Fibroblast of peridontal ligament (primary cell): ENCODE measurements at regions not wholly inside any gene's neighbourhood (a gene's known extent, or its start where the extent isn't known, plus 50 kb on each side); places are given as distances from the start of the nearest gene placed in this dataset.
"Not testable (repeated sequence)": the region's sequence is repeated elsewhere in the genome, so short reads cannot be mapped to it uniquely, and the experiment has no call there.

Experiments
- DNase-seq: peaks from one replicate; pipeline ENCODE4 v3.0.0-alpha.2; 2010; ENCODE audit errors: extremely low read depth

GRCh38 chr4:169342906-169343564, 72.3 kb upstream of the SH3RF1 start:
- DNase-seq: peak; percentile 48

- DNase-seq: peak; percentile 20
Measured at GRCh38 chr4:169342159-169342860, 71.6 kb upstream of the SH3RF1 start.

GRCh38 chr4:169341490-169341889, 70.7 kb upstream of the SH3RF1 start:
- DNase-seq: peak; percentile 9

GRCh38 chr4:169340834-169341233, 70.1 kb upstream of the SH3RF1 start:
- no peak for DNase-seq

GRCh38 chr4:169338241-169338640, 67.5 kb upstream of the SH3RF1 start:
- peak; percentile 13 for DNase-seq

GRCh38 chr4:169337510-169337909, 66.8 kb upstream of the SH3RF1 start:
- DNase-seq: peak; percentile 98

- peak; percentile 22 for DNase-seq
Measured at GRCh38 chr4:169335331-169335730, 64.6 kb upstream of the SH3RF1 start.

GRCh38 chr4:169334335-169334734, 63.6 kb upstream of the SH3RF1 start:
- no peak for DNase-seq

- DNase-seq: no peak
Measured at GRCh38 chr4:169333265-169333664, 62.5 kb upstream of the SH3RF1 start.

GRCh38 chr4:169332583-169332982, 61.8 kb upstream of the SH3RF1 start:
- DNase-seq: no peak

- no peak for DNase-seq
Measured at GRCh38 chr4:169330811-169331210, 60.1 kb upstream of the SH3RF1 start.

GRCh38 chr4:169330095-169330494, 59.3 kb upstream of the SH3RF1 start:
- DNase-seq: no peak

GRCh38 chr4:169327951-169328350, 57.2 kb upstream of the SH3RF1 start:
- DNase-seq: no peak

GRCh38 chr4:169323925-169324324, 53.2 kb upstream of the SH3RF1 start:
- DNase-seq: not testable (repeated sequence)

GRCh38 chr4:169322833-169323232, 52.1 kb upstream of the SH3RF1 start:
- not testable (repeated sequence) for DNase-seq
